DND-41 (cell line): ENCODE measurements at regions not wholly inside any gene's neighbourhood (a gene's known extent, or its start where the extent isn't known, plus 50 kb on each side); places are given as distances from the start of the nearest gene placed in this dataset.

ENCODE experiments used
- ATAC-seq: fragments of 200-7000 bp; cut with Tn5 transposase; 3 replicates; pipeline ENCODE4 v1.9.1; 2021; ENCODE audit warnings: low read depth; ENCODE audit not compliant: insufficient read depth
- DNase-seq: peaks from one replicate; pipeline ENCODE4 v3.0.0-alpha.2; 2020
- H2AFZ ChIP-seq: 2 replicates; pipeline ENCODE4 v1.6.0; 2012; ENCODE audit warnings: low read depth, low read length
- H3K27ac ChIP-seq: 2 replicates; pipeline ENCODE4 v1.5.1; 2012; ENCODE audit warnings: low read length, inconsistent platforms
- H3K27me3 ChIP-seq: fragments of 200-600 bp; sonication (generic); 2 replicates; pipeline ENCODE4 v1.6.0; 2012; ENCODE audit warnings: low read length, mild to moderate bottlenecking, inconsistent platforms; ENCODE audit not compliant: insufficient read depth, poor library complexity
- H3K36me3 ChIP-seq: 2 replicates; pipeline ENCODE4 v1.5.1; 2012; ENCODE audit warnings: low read length, inconsistent platforms; ENCODE audit not compliant: insufficient read depth
- H3K4me1 ChIP-seq: 2 replicates; pipeline ENCODE4 v1.5.1; 2012; ENCODE audit warnings: mild to moderate bottlenecking, low read length; ENCODE audit not compliant: insufficient read depth
- H3K4me2 ChIP-seq: 2 replicates; pipeline ENCODE4 v1.6.0; 2012; ENCODE audit warnings: mild to moderate bottlenecking, moderate library complexity, low read length, inconsistent platforms; ENCODE audit not compliant: insufficient read depth
- H3K4me3 ChIP-seq, 2 experiments: fragments of 200-600 bp in 1 of 2; shearing (Covaris generic) in 1 of 2; 2 replicates each; pipeline ENCODE4 v1.5.1; 2012 to 2016; ENCODE audit warnings: inconsistent platforms in 2 of 2, low read length in 2 of 2, mild to moderate bottlenecking in 2 of 2, low read depth in 1 of 2, moderate library complexity in 1 of 2
- H3K79me2 ChIP-seq: 2 replicates; pipeline ENCODE4 v1.6.0; 2012; ENCODE audit warnings: low read length, inconsistent platforms; ENCODE audit not compliant: insufficient read depth
- H3K9ac ChIP-seq: 2 replicates; pipeline ENCODE4 v1.6.0; 2012; ENCODE audit warnings: low read depth, mild to moderate bottlenecking, inconsistent platforms, low read length, moderate library complexity
- H3K9me3 ChIP-seq: 2 replicates; pipeline ENCODE4 v1.5.1; 2012; ENCODE audit warnings: low read length, moderate library complexity, mild to moderate bottlenecking, inconsistent platforms; ENCODE audit not compliant: insufficient read depth, severe bottlenecking
- H4K20me1 ChIP-seq: 2 replicates; pipeline ENCODE4 v1.6.0; 2012; ENCODE audit warnings: low read length; ENCODE audit not compliant: insufficient read depth
- CTCF ChIP-seq: IDR thresholded peaks from 2 replicates; pipeline ENCODE4 v1.5.1; 2012; ENCODE audit warnings: borderline replicate concordance, low read length, moderate library complexity, mild to moderate bottlenecking; ENCODE audit not compliant: poor library complexity, severe bottlenecking; ENCODE audit errors: extremely low read depth
- EZH2 ChIP-seq: IDR thresholded peaks from 3 replicates; pipeline ENCODE4 v1.6.1; 2012; ENCODE audit warnings: borderline replicate concordance, low read depth, mild to moderate bottlenecking, moderate library complexity, low read length, inconsistent platforms; ENCODE audit not compliant: severe bottlenecking

GRCh38 chr2:71889759-71890684, 257.6 kb downstream of the CYP26B1 start:
- no peaks in the 10 kb centered on the region for H3K27me3 ChIP-seq
- no peak for ATAC-seq
- no peaks in the 10 kb centered on the region for H3K36me3 ChIP-seq
- DNase-seq, result no peak
- H3K4me2 ChIP-seq, result no peak overlapping the region
- H2AFZ ChIP-seq, result no peak overlapping the region
- H3K4me3 ChIP-seq, result no peak overlapping the region
- H3K27ac ChIP-seq, result no peak overlapping the region
- no peaks in the 10 kb centered on the region for H3K9me3 ChIP-seq
- no peak overlapping the region for H3K9ac ChIP-seq
- no peak for TF ChIP-seq CTCF
- TF ChIP-seq EZH2, result no peak
- no peaks in the 10 kb centered on the region for H3K79me2 ChIP-seq
- H4K20me1 ChIP-seq, result no peaks in the 10 kb centered on the region
- H3K4me1 ChIP-seq, result no peaks in the 10 kb centered on the region

GRCh38 chr2:71888751-71889445, 258.8 kb downstream of the CYP26B1 start:
- H3K36me3 ChIP-seq, result no peaks in the 10 kb centered on the region

GRCh38 chr2:71887196-71887595, 260.5 kb downstream of the CYP26B1 start:
- ATAC-seq (no peak), DNase-seq (no peak)
- TF ChIP-seq CTCF, result no peak
- TF ChIP-seq EZH2, result no peak
- Histone ChIP-seq H3K27me3 (no peaks in the 10 kb centered on the region), H3K9me3 (no peaks in the 10 kb centered on the region), H3K79me2 (no peaks in the 10 kb centered on the region), H3K27ac (no peak overlapping the region), H3K36me3 (no peaks in the 10 kb centered on the region), H3K4me1 (no peaks in the 10 kb centered on the region), H3K9ac (no peak overlapping the region), H3K4me2 (no peak overlapping the region), H2AFZ (no peak overlapping the region), H4K20me1 (no peaks in the 10 kb centered on the region; the same call in 1 of the 2 replicates), H3K4me3 (no peak overlapping the region)

More at GRCh38 chr2:71888751-71889445, 258.8 kb downstream of the CYP26B1 start:
- H3K79me2 ChIP-seq, result no peaks in the 10 kb centered on the region
- DNase-seq (no peak), ATAC-seq (no peak)
- no peak overlapping the region for H3K4me2 ChIP-seq
- H2AFZ ChIP-seq, result no peak overlapping the region
- H3K27me3 ChIP-seq, result no peaks in the 10 kb centered on the region
- H3K9ac ChIP-seq, result no peak overlapping the region
- no peaks in the 10 kb centered on the region for H3K9me3 ChIP-seq
- no peak overlapping the region for H3K4me3 ChIP-seq
- no peaks in the 10 kb centered on the region for H4K20me1 ChIP-seq
- no peak for TF ChIP-seq CTCF
- TF ChIP-seq EZH2, result no peak
- no peaks in the 10 kb centered on the region for H3K4me1 ChIP-seq
- H3K27ac ChIP-seq, result no peak overlapping the region
